GM19395 (cell line): ENCODE measurements at regions not wholly inside any gene's neighbourhood (a gene's known extent, or its start where the extent isn't known, plus 50 kb on each side); places are given as distances from the start of the nearest gene placed in this dataset.

Source experiments
- ATAC-seq: cut with Tn5 transposase; IDR thresholded peaks from one replicate; pipeline ENCODE4 v1.9.1; 2021; ENCODE audit warnings: mild to moderate bottlenecking, moderate library complexity; ENCODE audit not compliant: unreplicated experiment

- ATAC-seq = no peak
Observed at GRCh38 chr5:117058740-117059139, 484.1 kb upstream of the SEMA6A start.

GRCh38 chr5:117055517-117055916 lies 480.9 kb upstream of the SEMA6A start:
- no peak for ATAC-seq

- no peak for ATAC-seq
Observed at GRCh38 chr5:117054911-117055310, 480.3 kb upstream of the SEMA6A start.

- no peak for ATAC-seq
Observed at GRCh38 chr5:117054141-117054540, 479.5 kb upstream of the SEMA6A start.

GRCh38 chr5:117041926-117042595 lies 467.4 kb upstream of the SEMA6A start:
- no peak for ATAC-seq

GRCh38 chr5:117039035-117039434 lies 464.4 kb upstream of the SEMA6A start:
- ATAC-seq = no peak

GRCh38 chr5:117027384-117027783 lies 452.8 kb upstream of the SEMA6A start:
- no peak for ATAC-seq

GRCh38 chr5:117020999-117021398 lies 446.4 kb upstream of the SEMA6A start:
- no peak for ATAC-seq

GRCh38 chr5:117013280-117013877 lies 438.8 kb upstream of the SEMA6A start:
- no peak for ATAC-seq

GRCh38 chr5:117010574-117010973 lies 436.0 kb upstream of the SEMA6A start:
- ATAC-seq = no peak

- no peak for ATAC-seq
Observed at GRCh38 chr5:116998024-116998423, 423.4 kb upstream of the SEMA6A start.

GRCh38 chr5:116992681-116993080 lies 418.1 kb upstream of the SEMA6A start:
- no peak for ATAC-seq

- no peak for ATAC-seq
Observed at GRCh38 chr5:116989995-116990394, 415.4 kb upstream of the SEMA6A start.

- ATAC-seq = no peak
Observed at GRCh38 chr5:116982035-116982434, 407.4 kb upstream of the SEMA6A start.

GRCh38 chr5:116980581-116980980 lies 406.0 kb upstream of the SEMA6A start:
- no peak for ATAC-seq

- no peak for ATAC-seq
Observed at GRCh38 chr5:116976767-116977166, 402.1 kb upstream of the SEMA6A start.

- no peak for ATAC-seq
Observed at GRCh38 chr5:116971131-116971530, 396.5 kb upstream of the SEMA6A start.

GRCh38 chr5:116970318-116970717 lies 395.7 kb upstream of the SEMA6A start:
- no peak for ATAC-seq

- ATAC-seq = no peak
Observed at GRCh38 chr5:116964438-116964837, 389.8 kb upstream of the SEMA6A start.

GRCh38 chr5:116961021-116961420 lies 386.4 kb upstream of the SEMA6A start:
- no peak for ATAC-seq

GRCh38 chr5:116959843-116960242 lies 385.2 kb upstream of the SEMA6A start:
- ATAC-seq = no peak

GRCh38 chr5:116953251-116953930 lies 378.8 kb upstream of the SEMA6A start:
- no peak for ATAC-seq
